HuH-7.5 (cell line): ENCODE measurements at regions not wholly inside any gene's neighbourhood (a gene's known extent, or its start where the extent isn't known, plus 50 kb on each side); places are given as distances from the start of the nearest gene placed in this dataset.

Source experiments
- DNase-seq: peaks from one replicate; pipeline ENCODE4 v3.0.0; 2011; ENCODE audit warnings: low spot score

- DNase-seq, result peak; percentile 2
These were observed 71.8 kb downstream of the C4orf33 start for GRCh38 chr4:129167640-129168260.

DNA sequence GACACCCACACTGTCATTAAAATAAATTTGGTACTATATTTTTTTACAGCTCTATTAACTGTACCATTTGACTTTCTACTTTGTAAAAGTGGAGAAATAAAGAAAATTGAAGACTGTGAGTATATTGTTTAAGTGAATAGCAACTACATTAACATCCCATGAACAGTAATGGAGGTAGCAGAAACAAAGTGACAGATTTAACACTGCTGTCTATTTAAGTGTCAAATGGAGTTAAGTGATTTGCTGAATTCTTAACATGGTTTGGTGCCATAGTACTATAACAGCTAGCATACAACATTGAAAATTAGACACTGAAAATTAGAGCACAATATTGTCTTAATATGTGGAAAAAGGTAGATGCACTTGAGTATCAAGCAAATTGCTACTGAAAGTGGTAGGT lies 76.2 kb downstream of the C4orf33 start:
- no peak for DNase-seq

GRCh38 chr4:129176864-129177263 lies 80.9 kb downstream of the C4orf33 start:
- DNase-seq, result no peak

- no peak for DNase-seq
These were observed 83.3 kb downstream of the C4orf33 start for GRCh38 chr4:129179276-129179675.

GRCh38 chr4:129189630-129190029 lies 93.7 kb downstream of the C4orf33 start:
- DNase-seq, result no peak

GRCh38 chr4:129193357-129194100 lies 97.6 kb downstream of the C4orf33 start:
- no peak for DNase-seq

DNA sequence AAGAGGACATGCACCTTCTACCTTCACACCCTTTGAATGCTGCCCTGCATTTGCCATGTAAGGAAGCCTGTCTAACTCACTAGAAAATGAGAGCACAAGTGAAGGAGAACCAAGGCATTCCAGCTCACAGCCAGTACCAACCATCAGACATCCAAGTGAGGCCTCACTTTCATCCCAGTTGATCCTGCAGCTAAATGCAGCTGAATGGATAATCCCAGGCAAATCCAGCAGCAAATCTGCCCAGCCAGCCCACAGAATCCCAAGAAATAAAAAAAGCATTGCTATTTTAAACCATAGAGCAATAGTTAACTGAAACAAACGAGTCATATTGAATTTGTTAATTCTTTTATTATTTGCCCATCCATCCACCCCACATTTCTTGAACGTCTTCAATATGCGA lies 112.5 kb downstream of the C4orf33 start:
- no peak for DNase-seq

DNA sequence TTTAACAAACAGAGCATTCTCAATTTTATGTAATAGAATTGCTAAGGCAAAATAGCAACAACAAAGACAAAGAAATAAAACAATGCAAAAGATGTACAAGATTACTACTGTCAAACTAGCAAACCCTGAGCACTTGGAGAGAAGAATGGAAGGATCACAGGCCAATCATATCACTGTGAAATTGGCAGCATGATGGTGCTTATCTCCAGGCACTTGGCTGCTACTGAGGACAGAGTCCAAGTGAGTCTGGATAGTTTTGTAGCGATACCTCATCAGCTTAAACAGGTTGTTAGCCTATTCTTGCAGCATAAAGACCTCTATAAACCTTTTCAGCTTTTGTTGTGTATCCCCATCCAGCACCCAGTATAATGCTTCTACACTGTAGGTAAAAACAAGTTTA lies 117.7 kb downstream of the C4orf33 start:
- DNase-seq, result no peak

- no peak for DNase-seq
These were observed 122.4 kb downstream of the C4orf33 start for GRCh38 chr4:129218360-129218759.

DNA sequence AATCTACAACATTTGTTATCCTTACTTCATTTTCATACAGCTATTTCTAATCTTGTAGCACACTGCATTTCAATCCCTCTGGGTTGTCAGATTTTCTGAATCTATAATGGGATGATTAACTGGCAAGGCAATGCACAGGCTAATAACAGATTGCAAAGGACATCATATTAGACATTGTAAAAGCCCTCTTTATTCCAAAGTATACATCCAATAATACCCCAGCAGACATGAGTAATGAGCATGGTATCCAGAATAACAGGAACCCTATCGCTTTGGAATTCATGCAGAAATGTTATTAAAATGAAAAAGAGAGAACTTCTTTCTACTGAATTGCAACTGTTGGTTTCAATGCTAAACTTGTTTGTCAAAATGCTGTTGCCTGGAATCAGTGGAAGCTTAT lies 122.9 kb downstream of the C4orf33 start:
- no peak for DNase-seq

DNA sequence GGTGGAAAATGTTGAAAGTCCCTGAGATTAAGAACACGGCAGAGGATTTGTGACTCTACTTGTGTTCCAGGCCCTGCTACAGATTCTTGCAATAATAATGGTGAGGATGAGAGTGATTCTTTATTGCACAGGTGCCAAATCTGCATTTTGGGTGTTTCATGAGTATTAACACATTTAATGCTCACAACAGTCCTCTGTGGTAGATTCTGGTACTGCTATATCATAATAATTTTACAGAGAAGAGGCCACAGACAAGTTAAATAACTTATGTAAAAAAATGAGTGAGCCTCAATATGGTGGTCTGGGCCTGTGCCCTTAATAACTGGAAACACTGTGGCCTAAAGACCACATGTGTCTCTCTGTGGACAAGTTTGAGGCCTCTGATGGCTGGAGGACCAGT lies 124.3 kb downstream of the C4orf33 start:
- DNase-seq, result no peak

DNA sequence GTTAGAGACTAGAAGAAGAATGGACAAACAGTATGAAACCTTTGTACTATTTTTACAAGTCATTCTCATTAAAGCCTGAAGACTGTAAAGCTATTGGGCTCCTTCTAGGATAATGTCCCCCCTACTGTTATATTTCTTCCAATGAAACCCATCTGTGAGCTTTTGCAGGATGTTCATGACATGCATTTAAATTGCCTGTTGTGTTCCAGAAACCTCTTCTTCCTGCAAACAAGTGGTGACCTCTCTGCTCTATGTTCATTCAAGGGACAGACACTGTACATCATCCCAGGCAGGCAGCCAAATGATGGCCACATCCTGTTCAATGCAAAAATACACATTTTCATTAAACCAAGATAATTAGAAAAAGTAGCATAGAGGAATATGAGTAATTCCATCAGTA lies 128.0 kb downstream of the C4orf33 start:
- DNase-seq, result no peak

DNA sequence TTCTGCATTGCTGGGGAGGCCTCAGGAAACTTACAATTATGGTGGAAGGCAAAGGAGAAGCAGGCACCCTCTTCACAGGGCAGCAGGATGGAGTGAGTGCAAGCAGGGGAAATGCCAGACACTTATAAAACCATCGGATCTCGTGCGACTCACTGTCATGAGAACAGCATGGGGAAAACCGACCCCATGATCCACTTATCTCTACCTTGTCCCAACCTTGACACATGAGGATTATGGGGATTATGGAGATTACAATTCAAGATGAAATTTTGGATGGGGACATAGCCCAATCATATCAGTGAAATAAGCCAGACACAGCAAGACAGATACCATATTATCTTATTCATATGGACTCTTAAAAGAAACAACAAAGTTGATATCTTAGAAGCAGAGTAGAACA lies 134.9 kb downstream of the C4orf33 start:
- DNase-seq, result no peak

DNA sequence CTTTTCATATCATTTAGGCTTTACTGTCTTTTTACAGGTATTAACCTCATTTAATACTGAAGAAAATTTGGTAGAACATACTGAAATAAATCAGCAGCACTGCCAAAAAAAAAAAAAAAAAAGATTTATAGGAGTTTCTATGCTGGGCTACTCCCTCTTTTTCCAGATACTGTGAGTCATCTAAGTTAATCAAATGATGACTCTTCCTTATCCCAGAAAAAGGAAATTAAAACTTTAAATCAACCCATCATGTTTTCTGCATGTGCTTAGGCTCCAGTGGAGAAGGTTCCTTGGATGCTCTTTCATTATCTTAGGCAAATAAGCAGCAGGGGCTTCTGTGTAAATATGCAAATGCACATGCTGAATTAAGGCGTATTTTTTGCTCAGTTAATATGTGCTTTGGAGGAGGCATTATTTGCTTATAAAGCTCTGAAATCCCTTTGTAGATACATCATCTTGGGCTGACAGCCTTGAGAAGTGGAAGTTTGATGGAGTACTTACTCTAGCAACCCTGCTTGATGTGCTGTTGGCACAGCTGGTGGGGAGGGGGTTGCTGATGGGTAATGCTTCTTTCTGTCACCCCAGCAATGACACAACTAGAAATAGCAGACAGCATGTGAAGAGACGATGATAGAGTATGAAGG lies 136.1 kb downstream of the C4orf33 start:
- no peak for DNase-seq

DNA sequence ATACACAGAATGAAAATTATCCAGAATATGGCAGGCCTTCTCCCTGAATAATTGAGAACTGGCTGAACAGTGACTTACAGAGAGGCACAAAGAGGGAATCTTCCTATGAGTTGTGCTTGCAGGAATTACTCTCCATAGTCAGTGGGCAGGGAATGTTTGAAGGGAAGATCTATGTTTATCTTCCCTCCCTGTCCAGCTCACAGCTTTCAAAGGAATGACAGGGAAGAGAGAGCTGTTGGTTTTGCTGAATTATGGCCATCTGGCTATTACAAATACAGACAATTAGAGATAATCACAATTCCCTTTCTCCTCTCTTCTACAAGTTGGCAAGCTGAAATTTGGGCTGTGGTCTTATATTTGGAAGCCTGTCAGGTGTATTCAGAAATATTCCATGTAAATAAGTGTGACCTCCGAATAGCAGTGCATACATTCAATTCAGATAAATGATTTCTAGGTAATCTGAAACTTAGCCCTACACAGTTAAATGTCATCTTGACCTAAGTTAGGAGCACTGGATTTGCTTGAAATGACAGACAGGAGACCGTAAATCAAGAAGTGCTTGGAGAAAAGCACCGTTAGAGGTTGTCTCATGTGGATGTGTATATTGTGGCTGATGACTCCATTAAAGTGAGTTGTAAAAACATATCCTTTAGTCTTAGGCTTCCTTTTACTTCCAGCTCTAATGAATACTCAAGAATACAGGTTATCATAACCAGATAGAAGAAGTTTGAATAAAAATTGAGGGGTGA lies 136.8 kb downstream of the C4orf33 start:
- no peak for DNase-seq

DNA sequence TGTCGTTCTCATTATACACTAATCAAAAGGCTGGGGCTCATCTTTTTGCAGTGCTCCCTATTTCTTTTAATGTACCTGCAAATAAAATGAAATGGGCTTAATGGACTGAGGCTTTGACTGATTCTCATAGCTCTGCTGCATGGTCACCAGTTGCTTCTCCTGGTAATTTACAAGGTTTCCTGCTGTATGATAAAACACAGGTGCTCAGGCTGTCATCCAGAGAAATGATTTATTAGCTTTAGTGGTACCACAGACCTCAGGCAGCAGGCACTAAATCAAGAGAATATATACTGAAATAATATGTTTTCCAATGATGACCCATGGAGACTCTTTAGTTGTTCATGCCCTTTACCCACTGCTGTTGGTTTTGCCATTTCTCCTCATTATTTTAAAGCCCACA lies 137.7 kb downstream of the C4orf33 start:
- DNase-seq, result no peak

DNA sequence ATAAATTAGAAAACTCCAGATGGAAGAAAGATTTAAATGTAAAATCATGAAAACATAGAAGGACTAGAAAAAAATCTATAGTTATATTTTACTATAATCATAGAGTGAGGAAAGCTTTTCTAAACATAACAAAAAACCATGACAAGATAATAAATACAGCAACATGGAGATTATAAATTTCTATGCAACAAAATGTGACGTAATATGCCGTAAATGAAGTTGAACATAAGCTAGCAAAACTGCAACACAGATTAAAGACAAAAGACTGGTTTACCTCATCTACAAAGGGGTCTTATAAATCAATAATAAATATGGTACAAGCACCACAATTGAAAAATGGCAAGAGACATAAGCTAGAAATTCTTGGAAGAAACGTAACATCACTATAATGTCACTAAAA lies 140.4 kb downstream of the C4orf33 start:
- no peak for DNase-seq

DNA sequence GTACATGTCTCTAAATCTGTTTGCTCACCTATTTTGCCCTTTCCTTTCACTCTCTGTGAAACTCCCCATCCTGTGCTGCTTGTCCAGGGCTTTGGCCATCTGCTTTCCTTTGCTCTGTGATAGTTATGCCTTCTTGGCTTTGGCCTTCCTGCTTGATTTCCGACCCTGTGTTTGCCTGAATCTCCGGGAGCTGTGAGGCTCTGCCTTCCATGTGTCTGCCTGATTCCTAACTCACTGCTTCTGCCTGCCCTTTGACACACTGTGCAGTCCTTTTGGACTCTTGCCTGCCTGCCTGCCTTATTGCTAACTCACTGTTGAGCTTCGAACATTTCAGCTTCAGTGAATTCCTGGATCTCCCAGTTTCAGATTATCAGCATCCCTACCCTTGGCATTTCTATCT lies 143.1 kb downstream of the C4orf33 start:
- no peak for DNase-seq

- no peak for DNase-seq
These were observed 144.9 kb downstream of the C4orf33 start for GRCh38 chr4:129240816-129241215.

DNA sequence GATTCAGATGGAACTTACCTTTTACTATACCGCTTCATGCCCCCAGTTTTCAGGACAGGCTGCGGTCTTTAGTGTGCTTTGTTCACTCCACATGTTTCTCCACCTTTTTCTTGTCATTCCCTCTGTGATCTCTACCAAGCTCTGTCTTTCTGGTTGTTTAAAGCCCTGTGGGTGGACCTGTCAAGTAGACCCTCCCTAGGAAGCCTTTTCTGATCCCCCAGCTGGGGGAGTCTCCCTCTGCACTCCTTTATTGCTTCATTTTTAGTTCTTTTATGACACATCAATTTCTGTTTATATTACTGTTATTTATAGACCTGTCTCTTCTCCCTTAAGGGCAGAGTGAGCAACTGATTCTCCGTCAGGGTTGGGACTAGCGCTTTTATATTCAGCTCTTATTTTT lies 150.2 kb downstream of the C4orf33 start:
- no peak for DNase-seq

- DNase-seq, result no peak
These were observed 151.0 kb downstream of the C4orf33 start for GRCh38 chr4:129246910-129247461.

GRCh38 chr4:129248621-129249020 lies 152.7 kb downstream of the C4orf33 start:
- no peak for DNase-seq
